ENCODE measurements at regions not wholly inside any gene's neighbourhood (a gene's known extent, or its start where the extent isn't known, plus 50 kb on each side); places are given as distances from the start of the nearest gene placed in this dataset.

DNA sequence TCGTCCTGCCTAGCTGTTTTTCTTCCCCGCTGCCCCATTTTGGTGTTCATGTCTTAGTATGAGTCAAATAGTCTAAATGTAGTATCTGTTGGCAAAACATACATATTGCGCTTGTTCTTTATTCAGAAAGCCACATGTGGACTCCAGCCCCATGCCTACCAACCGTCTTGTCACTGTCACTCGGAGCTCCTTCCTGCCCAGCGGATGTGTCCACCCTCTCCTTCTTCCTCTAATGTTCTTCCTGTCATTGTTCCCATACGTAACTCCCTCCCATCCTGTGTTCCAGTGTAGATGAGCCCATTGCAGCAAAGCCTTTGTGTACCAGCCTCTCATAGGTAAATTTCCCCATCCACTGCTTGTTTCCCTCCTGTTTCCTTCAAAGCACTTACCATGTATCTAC lies 120.5 kb downstream of the TMX1 start:
- TF ChIP-seq, protein P1, sequence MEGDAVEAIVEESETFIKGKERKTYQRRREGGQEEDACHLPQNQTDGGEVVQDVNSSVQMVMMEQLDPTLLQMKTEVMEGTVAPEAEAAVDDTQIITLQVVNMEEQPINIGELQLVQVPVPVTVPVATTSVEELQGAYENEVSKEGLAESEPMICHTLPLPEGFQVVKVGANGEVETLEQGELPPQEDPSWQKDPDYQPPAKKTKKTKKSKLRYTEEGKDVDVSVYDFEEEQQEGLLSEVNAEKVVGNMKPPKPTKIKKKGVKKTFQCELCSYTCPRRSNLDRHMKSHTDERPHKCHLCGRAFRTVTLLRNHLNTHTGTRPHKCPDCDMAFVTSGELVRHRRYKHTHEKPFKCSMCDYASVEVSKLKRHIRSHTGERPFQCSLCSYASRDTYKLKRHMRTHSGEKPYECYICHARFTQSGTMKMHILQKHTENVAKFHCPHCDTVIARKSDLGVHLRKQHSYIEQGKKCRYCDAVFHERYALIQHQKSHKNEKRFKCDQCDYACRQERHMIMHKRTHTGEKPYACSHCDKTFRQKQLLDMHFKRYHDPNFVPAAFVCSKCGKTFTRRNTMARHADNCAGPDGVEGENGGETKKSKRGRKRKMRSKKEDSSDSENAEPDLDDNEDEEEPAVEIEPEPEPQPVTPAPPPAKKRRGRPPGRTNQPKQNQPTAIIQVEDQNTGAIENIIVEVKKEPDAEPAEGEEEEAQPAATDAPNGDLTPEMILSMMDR (conservative IDR thresholded peaks at IDR 0.05 in 1 of 2, IDR thresholded peaks at IDR 0.05 in 1 of 2; ENCODE audit: low read depth in 1 of 2, low read length in 2 of 2) = no peak
- no peak for TF ChIP-seq EZH2 (IDR thresholded peaks at IDR 0.05; ENCODE audit: low read length, missing control alignments)

Measured in fibroblast of lung (primary cell).